A549 (cell line): ENCODE measurements at regions not wholly inside any gene's neighbourhood (a gene's known extent, or its start where the extent isn't known, plus 50 kb on each side); places are given as distances from the start of the nearest gene placed in this dataset.
"Not testable (repeated sequence)": the region's sequence is repeated elsewhere in the genome, so short reads cannot be mapped to it uniquely, and the experiment has no call there.

Experiments
- ATAC-seq, 2 experiments: fragments of 200-7000 bp in 1 of 2; fragments of >200 bp in 1 of 2; cut with Nextera tagmentation in 1 of 2; cut with Tn5 transposase in 1 of 2; 3 replicates each; pipeline versions ENCODE4 v1.8.0 to v1.9.1; 2018 to 2020; ENCODE audit warnings: mild to moderate bottlenecking in 1 of 2, moderate library complexity in 1 of 2
- CTCF ChIA-PET: fragments of 300-600 bp; sonication (Branson Sonifier 250); formaldehyde crosslinking; extraction: SDS; loops from one replicate; lab custom pipeline; 2021; ENCODE audit warnings: antibody characterized with exemption, inconsistent platforms; lab: Yijun Ruan, JAX
- POLR2A ChIA-PET: fragments of 350-600 bp; formaldehyde crosslinking; extraction: SDS; loops from one replicate; lab custom pipeline; 2021; ENCODE audit warnings: antibody characterized with exemption, inconsistent platforms; lab: Yijun Ruan, JAX
- DNase-seq, 2 experiments: peaks; one replicate each; pipeline versions ENCODE4 v3.0.0 to v3.0.0-alpha.2; 2011 to 2016; ENCODE audit warnings: low read depth in 1 of 2, low spot score in 1 of 2
- FAIRE-seq: peaks from 2 replicates; lab custom pipeline; 2011; peaks lifted over from hg19 to GRCh38; lab: Jason Lieb, UNC
- H3K27ac ChIP-seq, 2 experiments: fragments of >200 bp; sonication (Bioruptor Twin); formaldehyde crosslinking; 3 replicates each; pipeline ENCODE4 v1.5.1; 2016 to 2017
- H3K4me1 ChIP-seq: fragments of >200 bp; sonication (Bioruptor Twin); formaldehyde crosslinking; 3 replicates; pipeline ENCODE4 v1.6.1; 2016
- H3K4me2 ChIP-seq: fragments of >200 bp; sonication (Bioruptor Twin); formaldehyde crosslinking; 3 replicates; pipeline ENCODE4 v1.6.1; 2016
- H3K4me3 ChIP-seq: fragments of >200 bp; sonication (Bioruptor Twin); formaldehyde crosslinking; 3 replicates; pipeline ENCODE4 v1.5.1; 2016
- H3K9me3 ChIP-seq: fragments of >200 bp; sonication (Bioruptor Twin); formaldehyde crosslinking; 3 replicates; pipeline ENCODE4 v1.6.1; 2016
- BHLHE40 ChIP-seq: IDR thresholded peaks from 2 replicates; pipeline ENCODE4 v1.6.1; 2012; ENCODE audit warnings: low read depth, low read length, inconsistent platforms
- CBX2 ChIP-seq: fragments of 200-600 bp; sonication (generic); IDR thresholded peaks from 2 replicates; pipeline ENCODE4 v1.6.1; 2016; ENCODE audit warnings: low read depth, mild to moderate bottlenecking, borderline replicate concordance
- CBX8 ChIP-seq: fragments of 200-600 bp; sonication (generic); IDR thresholded peaks from 2 replicates; pipeline ENCODE4 v1.6.1; 2016
- CHD4 ChIP-seq: fragments of 200-600 bp; sonication (generic); IDR thresholded peaks from 2 replicates; pipeline ENCODE4 v1.6.1; 2016; ENCODE audit warnings: antibody characterized with exemption, mild to moderate bottlenecking, borderline replicate concordance
- EHF ChIP-seq: fragments of 250-450 bp; sonication (Bioruptor Pico); IDR thresholded peaks from 2 replicates; pipeline ENCODE4 v1.5.0; 2020; ENCODE audit warnings: mild to moderate bottlenecking
- FOSL2 ChIP-seq, 2 experiments: fragments of 450-650 bp in 1 of 2; fragments of >200 bp in 1 of 2; sonication (Bioruptor Twin) in 1 of 2; formaldehyde crosslinking; IDR thresholded peaks; 2 replicates each; pipeline versions ENCODE4 v1.5.0 to v1.6.1; 2016 to 2020; ENCODE audit warnings: mild to moderate bottlenecking in 1 of 2, moderate library complexity in 1 of 2
- FOXS1 ChIP-seq: fragments of 250-450 bp; sonication (Bioruptor Pico); IDR thresholded peaks from 2 replicates; pipeline ENCODE4 v1.5.0; 2020; ENCODE audit warnings: mild to moderate bottlenecking, moderate library complexity
- HOXB13 ChIP-seq: fragments of 250-450 bp; sonication (Bioruptor Pico); IDR thresholded peaks from 2 replicates; pipeline ENCODE4 v1.5.0; 2020; ENCODE audit warnings: low read depth, mild to moderate bottlenecking, moderate library complexity
- HOXB5 ChIP-seq: fragments of 250-450 bp; sonication (Bioruptor Pico); IDR thresholded peaks from 2 replicates; pipeline ENCODE4 v1.5.0; 2020; ENCODE audit warnings: mild to moderate bottlenecking, moderate library complexity
- JUNB ChIP-seq: fragments of >200 bp; sonication (Bioruptor Twin); formaldehyde crosslinking; IDR thresholded peaks from 2 replicates; pipeline ENCODE4 v1.6.1; 2016
- MAX ChIP-seq: IDR thresholded peaks from 2 replicates; pipeline ENCODE4 v1.6.1; 2012
- MAZ ChIP-seq: fragments of 150-350 bp; IDR thresholded peaks from 2 replicates; pipeline ENCODE4 v1.6.1; 2014; ENCODE audit warnings: antibody characterized with exemption, low read depth, low read length, borderline replicate concordance
- NR3C1 ChIP-seq: fragments of >200 bp; sonication (Bioruptor Twin); formaldehyde crosslinking; IDR thresholded peaks from 3 replicates; pipeline ENCODE4 v1.6.1; 2017
- PHF8 ChIP-seq: fragments of 200-600 bp; sonication (generic); IDR thresholded peaks from 2 replicates; pipeline ENCODE4 v1.6.1; 2016; ENCODE audit warnings: low read depth, mild to moderate bottlenecking, antibody characterized with exemption, moderate library complexity, borderline replicate concordance
- POLR2A ChIP-seq: IDR thresholded peaks from 2 replicates; pipeline ENCODE4 v1.6.1; 2012; ENCODE audit warnings: mild to moderate bottlenecking, low read length
- REST ChIP-seq: fragments of 200-600 bp; sonication (generic); IDR thresholded peaks from 2 replicates; pipeline ENCODE4 v1.6.1; 2016; ENCODE audit warnings: antibody characterized with exemption, mild to moderate bottlenecking, moderate library complexity
- RFX5 ChIP-seq: fragments of 450-650 bp; IDR thresholded peaks from 2 replicates; pipeline ENCODE4 v1.7.1; 2014; ENCODE audit warnings: antibody characterized with exemption, mild to moderate bottlenecking, moderate library complexity
- RNF2 ChIP-seq: fragments of 200-600 bp; sonication (generic); IDR thresholded peaks from 2 replicates; pipeline ENCODE4 v1.6.1; 2016; ENCODE audit warnings: low read depth, mild to moderate bottlenecking, antibody characterized with exemption, moderate library complexity, borderline replicate concordance
- TP53 ChIP-seq: fragments of 250-450 bp; sonication (Bioruptor Pico); IDR thresholded peaks from 2 replicates; pipeline ENCODE4 v1.5.0; 2021; ENCODE audit warnings: mild to moderate bottlenecking, moderate library complexity
- USF2 ChIP-seq: fragments of 450-650 bp; IDR thresholded peaks from 2 replicates; pipeline ENCODE4 v1.6.1; 2014; ENCODE audit warnings: antibody characterized with exemption
- ZC3H11A ChIP-seq: fragments of 450-650 bp; IDR thresholded peaks from 2 replicates; pipeline ENCODE4 v1.6.1; 2014; ENCODE audit warnings: antibody characterized with exemption, mild to moderate bottlenecking
- ZSCAN20 ChIP-seq: fragments of 250-450 bp; sonication (Bioruptor Pico); IDR thresholded peaks from 2 replicates; pipeline ENCODE4 v1.8.0; 2022; ENCODE audit warnings: mild to moderate bottlenecking, moderate library complexity
- WGBS: methylation state at CpG from one replicate; pipeline ENCODE4 v1.1.6; 2017; ENCODE audit errors: missing lambda C conversion rate; 5-methylcytosine and 5-hydroxymethylcytosine counted together

GRCh38 chr3:147246906-147247305, 159.4 kb downstream of the ZIC4 start:
- H3K4me2 ChIP-seq = no peak overlapping the region
- POLR2A ChIA-PET = no interaction called here
- DNase-seq (no peak), FAIRE-seq (no peak), ATAC-seq (no peak)
- no peak overlapping the region for H3K4me3 ChIP-seq
- no peak for TF ChIP-seq MAZ
- TF ChIP-seq FOSL2 (IDR thresholded peaks at IDR 0.05) = no peak
- no peak for TF ChIP-seq FOSL2 (CRISPR knock-in tag; IDR thresholded peaks at IDR 0.05)
- no peak for TF ChIP-seq MAX
- no peak for TF ChIP-seq HOXB13 (CRISPR knock-in tag)
- no peak for TF ChIP-seq TP53
- no peak for TF ChIP-seq FOXS1 (CRISPR knock-in tag)
- no peak for TF ChIP-seq ZSCAN20 (CRISPR knock-in tag)
- TF ChIP-seq BHLHE40 = no peak
- TF ChIP-seq ZC3H11A = no peak
- TF ChIP-seq PHF8 = no peak
- TF ChIP-seq HOXB5 (CRISPR knock-in tag) = no peak
- no peak for TF ChIP-seq USF2
- TF ChIP-seq CBX2 = no peak
- TF ChIP-seq POLR2A = no peak
- 27% methylated on average over 4 of the region's 4 CpGs for WGBS
- no peak overlapping the region for H3K27ac ChIP-seq
- no peaks in the 10 kb centered on the region for H3K4me1 ChIP-seq
- H3K9me3 ChIP-seq = no peaks in the 10 kb centered on the region
- CTCF ChIA-PET = interaction anchor here (0.6 kb wide), 1 partner anchor 18 kb away, joined by 3 read pairs; no protein-coding TSS in a partner anchor

- H3K27ac ChIP-seq, FAIRE-seq, H3K9me3 ChIP-seq, H3K4me1 ChIP-seq, POLR2A ChIA-PET, ATAC-seq, CTCF ChIA-PET, H3K4me3 ChIP-seq, DNase-seq, H3K4me2 ChIP-seq: not testable (repeated sequence)
- 43% methylated on average over 6 of the region's 34 CpGs for WGBS
These were observed 160.7 kb downstream of the ZIC4 start for GRCh38 chr3:147245638-147246037.

GRCh38 chr3:147245022-147245421, 161.3 kb downstream of the ZIC4 start:
- CTCF ChIA-PET, POLR2A ChIA-PET, H3K4me3 ChIP-seq, H3K27ac ChIP-seq, H3K4me2 ChIP-seq, H3K9me3 ChIP-seq, H3K4me1 ChIP-seq, ATAC-seq, FAIRE-seq, DNase-seq: not testable (repeated sequence)
- 66% methylated on average over 10 of the region's 10 CpGs for WGBS

GRCh38 chr3:147244397-147244796, 161.9 kb downstream of the ZIC4 start:
- Histone ChIP-seq H3K9me3 (no peaks in the 10 kb centered on the region), H3K4me1 (no peaks in the 10 kb centered on the region), H3K4me3 (no peak overlapping the region), H3K4me2 (no peak overlapping the region), H3K27ac (no peak overlapping the region)
- DNase-seq (no peak), FAIRE-seq (no peak), ATAC-seq (no peak)
- CTCF ChIA-PET = no interaction called here
- TF ChIP-seq NR3C1 = no peak
- TF ChIP-seq CBX8 = no peak
- no peak for TF ChIP-seq PHF8
- TF ChIP-seq HOXB5 (CRISPR knock-in tag) = no peak
- TF ChIP-seq JUNB = no peak
- TF ChIP-seq REST = no peak
- TF ChIP-seq RFX5 = no peak
- TF ChIP-seq EHF (CRISPR knock-in tag) = no peak
- TF ChIP-seq CHD4 = no peak
- TF ChIP-seq RNF2 = no peak
- no peak for TF ChIP-seq ZC3H11A
- no peak for TF ChIP-seq MAZ
- no peak for TF ChIP-seq BHLHE40
- TF ChIP-seq TP53 = no peak
- POLR2A ChIA-PET = no interaction called here
